Calu3 (cell line): ENCODE measurements at regions not wholly inside any gene's neighbourhood (a gene's known extent, or its start where the extent isn't known, plus 50 kb on each side); places are given as distances from the start of the nearest gene placed in this dataset.

Experiments used
- BruUV-seq: library from RNA; stranded (reverse); fragments of 400-500 nt; replicated peaks from 2 replicates; lab custom pipeline; 2021; lab: Mats Ljungman, UMichigan
- CTCF ChIA-PET: fragments of 300-600 bp; sonication (Branson Sonifier 250); formaldehyde crosslinking; loops from one replicate; lab custom pipeline; 2022; ENCODE audit warnings: antibody characterized with exemption; lab: Charles Lee
- DNase-seq: peaks from one replicate; pipeline ENCODE4 v3.0.0; 2022
- H3K27ac Mint-ChIP-seq: one replicate; pipeline ENCODE4 v1.8.0; 2022; ENCODE audit warnings: mixed read lengths; ENCODE audit not compliant: unreplicated experiment
- H3K27me3 Mint-ChIP-seq: one replicate; pipeline ENCODE4 v1.8.0; 2022; ENCODE audit warnings: mixed read lengths; ENCODE audit not compliant: unreplicated experiment
- H3K36me3 Mint-ChIP-seq: one replicate; pipeline ENCODE4 v1.8.0; 2022; ENCODE audit warnings: mild to moderate bottlenecking, moderate library complexity, mixed read lengths; ENCODE audit not compliant: insufficient read depth, unreplicated experiment
- H3K4me1 Mint-ChIP-seq: one replicate; pipeline ENCODE4 v1.8.0; 2022; ENCODE audit warnings: mild to moderate bottlenecking, low read depth, mixed read lengths; ENCODE audit not compliant: unreplicated experiment
- H3K4me3 Mint-ChIP-seq: one replicate; pipeline ENCODE4 v1.8.0; 2022; ENCODE audit warnings: mild to moderate bottlenecking, low read depth, moderate library complexity, mixed read lengths; ENCODE audit not compliant: unreplicated experiment
- H3K9me3 Mint-ChIP-seq: one replicate; pipeline ENCODE4 v1.8.0; 2022; ENCODE audit warnings: low read depth, mixed read lengths; ENCODE audit not compliant: unreplicated experiment
- intact Hi-C: fragments of 100-400 bp; cut with micrococcal nuclease; formaldehyde crosslinking; loops from one replicate; pipeline ENCODE4 v1.10.0; 2022; ENCODE audit not compliant: unreplicated experiment
- TF ChIP-seq, protein P1 (sequence below): fragments of 200-600 bp; IDR thresholded peaks from one replicate; pipeline ENCODE4 v1.8.0; 2022; ENCODE audit warnings: antibody characterized with exemption; ENCODE audit not compliant: unreplicated experiment

DNA sequence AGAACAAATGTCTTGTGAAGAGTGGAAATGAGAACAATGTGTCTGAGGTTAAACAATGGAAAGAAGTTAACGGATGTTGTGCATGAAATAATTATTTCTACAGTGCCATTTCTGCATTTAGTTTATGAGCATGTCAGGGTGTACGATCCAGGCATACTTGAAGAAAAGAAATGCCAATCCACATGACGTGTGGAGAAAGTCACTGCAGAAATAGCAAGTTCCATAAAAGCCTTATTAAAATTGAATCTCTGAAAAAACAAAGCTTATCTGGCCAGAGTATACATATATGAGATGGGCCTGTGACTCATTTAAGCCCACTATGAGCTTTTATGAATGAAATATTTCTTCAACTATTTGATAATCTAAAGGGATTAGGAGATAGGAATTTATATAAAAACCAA lies 426.1 kb downstream of the EFNB2 start:
- TF ChIP-seq, protein P1, sequence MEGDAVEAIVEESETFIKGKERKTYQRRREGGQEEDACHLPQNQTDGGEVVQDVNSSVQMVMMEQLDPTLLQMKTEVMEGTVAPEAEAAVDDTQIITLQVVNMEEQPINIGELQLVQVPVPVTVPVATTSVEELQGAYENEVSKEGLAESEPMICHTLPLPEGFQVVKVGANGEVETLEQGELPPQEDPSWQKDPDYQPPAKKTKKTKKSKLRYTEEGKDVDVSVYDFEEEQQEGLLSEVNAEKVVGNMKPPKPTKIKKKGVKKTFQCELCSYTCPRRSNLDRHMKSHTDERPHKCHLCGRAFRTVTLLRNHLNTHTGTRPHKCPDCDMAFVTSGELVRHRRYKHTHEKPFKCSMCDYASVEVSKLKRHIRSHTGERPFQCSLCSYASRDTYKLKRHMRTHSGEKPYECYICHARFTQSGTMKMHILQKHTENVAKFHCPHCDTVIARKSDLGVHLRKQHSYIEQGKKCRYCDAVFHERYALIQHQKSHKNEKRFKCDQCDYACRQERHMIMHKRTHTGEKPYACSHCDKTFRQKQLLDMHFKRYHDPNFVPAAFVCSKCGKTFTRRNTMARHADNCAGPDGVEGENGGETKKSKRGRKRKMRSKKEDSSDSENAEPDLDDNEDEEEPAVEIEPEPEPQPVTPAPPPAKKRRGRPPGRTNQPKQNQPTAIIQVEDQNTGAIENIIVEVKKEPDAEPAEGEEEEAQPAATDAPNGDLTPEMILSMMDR: no peak
- no peak overlapping the region for H3K27ac Mint-ChIP-seq
- no peaks in the 10 kb centered on the region for H3K27me3 Mint-ChIP-seq
- H3K9me3 Mint-ChIP-seq: no peaks in the 10 kb centered on the region
- H3K36me3 Mint-ChIP-seq: no peaks in the 10 kb centered on the region
- no peak overlapping the region for H3K4me3 Mint-ChIP-seq
- no TSS peak for BruUV-seq
- DNase-seq: no peak
- peaks cover 1% of the 10 kb centered on the region for H3K4me1 Mint-ChIP-seq
- CTCF ChIA-PET: no interaction called here
- intact Hi-C loops: no loop called here

DNA sequence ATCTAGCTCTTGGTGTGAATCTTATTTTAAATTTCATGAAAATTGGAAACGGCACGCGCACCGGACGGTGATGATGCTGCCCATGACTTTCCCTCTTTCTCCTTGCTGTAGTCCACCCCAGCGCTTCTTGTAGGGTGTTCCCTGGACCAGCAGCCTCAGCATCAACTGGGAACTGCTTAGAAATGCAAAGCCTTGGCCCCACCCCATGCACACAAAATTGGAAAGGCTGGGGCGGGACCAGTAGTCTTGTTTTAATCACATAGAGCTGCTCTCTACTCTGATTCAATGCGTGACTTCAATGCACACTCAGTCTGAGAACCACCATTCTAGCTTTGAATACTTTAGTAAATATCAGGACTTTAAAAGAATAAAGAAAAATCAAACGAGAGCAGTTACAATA lies 427.1 kb downstream of the EFNB2 start:
- no peaks in the 10 kb centered on the region for H3K27me3 Mint-ChIP-seq
- intact Hi-C loops: no loop called here
- DNase-seq: no peak
- no TSS peak for BruUV-seq
- H3K36me3 Mint-ChIP-seq: peaks cover 8% of the 10 kb centered on the region
- H3K27ac Mint-ChIP-seq: no peak overlapping the region
- no peaks in the 10 kb centered on the region for H3K9me3 Mint-ChIP-seq
- CTCF ChIA-PET: no interaction called here
- TF ChIP-seq, protein P1: no peak
- H3K4me3 Mint-ChIP-seq: no peak overlapping the region
- peaks cover 12% of the 10 kb centered on the region for H3K4me1 Mint-ChIP-seq

DNA sequence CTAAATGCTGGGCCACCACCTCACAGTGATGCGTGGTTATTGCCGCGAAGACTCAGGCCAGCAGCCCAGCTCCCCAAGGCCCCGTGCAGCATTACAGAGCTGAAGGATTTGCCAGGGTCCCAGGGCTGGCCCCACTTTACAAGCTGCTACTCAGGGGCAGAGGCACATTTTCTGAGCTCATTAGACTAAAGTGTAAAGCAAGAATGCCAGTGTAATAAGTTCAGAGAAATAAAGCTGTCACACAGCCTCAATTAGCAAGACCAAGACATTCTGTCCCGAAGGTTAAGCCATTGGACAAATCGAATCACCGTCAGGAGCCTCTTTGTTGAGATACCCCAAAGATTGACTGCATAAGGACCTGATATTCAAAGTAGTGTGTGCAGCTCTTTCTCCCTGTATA lies 428.4 kb downstream of the EFNB2 start:
- H3K27ac Mint-ChIP-seq: no peak overlapping the region
- no peaks in the 10 kb centered on the region for H3K27me3 Mint-ChIP-seq
- TF ChIP-seq, protein P1: no peak
- peaks cover 14% of the 10 kb centered on the region for H3K4me1 Mint-ChIP-seq
- no TSS peak for BruUV-seq
- intact Hi-C loops: no loop called here
- CTCF ChIA-PET: interaction anchor here (0.6 kb wide), 1 partner anchor 386 kb away, joined by 3 read pairs; no protein-coding TSS in a partner anchor
- DNase-seq: no peak
- H3K36me3 Mint-ChIP-seq: peaks cover 8% of the 10 kb centered on the region
- no peak overlapping the region for H3K4me3 Mint-ChIP-seq
- H3K9me3 Mint-ChIP-seq: no peaks in the 10 kb centered on the region

DNA sequence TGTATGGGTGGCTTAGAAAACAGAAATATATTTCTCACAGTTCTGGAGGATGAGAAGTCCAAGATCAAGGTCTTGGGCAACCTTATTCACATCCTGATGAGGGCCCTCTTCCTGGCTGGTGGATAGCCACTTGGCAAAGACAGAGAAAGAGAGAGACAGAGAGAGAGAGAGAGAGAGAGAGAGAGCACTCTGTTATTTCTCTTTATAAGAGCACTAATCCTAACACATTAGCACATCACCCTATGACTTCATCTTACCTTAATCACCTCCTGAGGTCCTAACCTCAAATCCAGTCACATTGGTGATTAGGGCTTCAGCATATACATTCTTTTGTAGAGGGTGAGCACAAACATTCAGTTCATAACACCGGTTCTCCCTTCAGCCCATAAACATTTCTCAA lies 430.3 kb downstream of the EFNB2 start:
- DNase-seq: no peak
- H3K36me3 Mint-ChIP-seq: peaks cover 8% of the 10 kb centered on the region

More for the DNA sequence above, 430.3 kb downstream of the EFNB2 start:
- TF ChIP-seq, protein P1: no peak
- H3K4me3 Mint-ChIP-seq: no peak overlapping the region
- CTCF ChIA-PET: no interaction called here
- no peaks in the 10 kb centered on the region for H3K9me3 Mint-ChIP-seq
- no TSS peak for BruUV-seq
- H3K27me3 Mint-ChIP-seq: no peaks in the 10 kb centered on the region
- no peak overlapping the region for H3K27ac Mint-ChIP-seq
- peaks cover 14% of the 10 kb centered on the region for H3K4me1 Mint-ChIP-seq
- intact Hi-C loops: no loop called here
